Thoracic aorta (tissue), 2 donors: ENCODE measurements at regions not wholly inside any gene's neighbourhood (a gene's known extent, or its start where the extent isn't known, plus 50 kb on each side); places are given as distances from the start of the nearest gene placed in this dataset.

Experiments
- ATAC-seq: fragments of 150-250 bp; one replicate; pipeline ENCODE4 v1.8.0; 2017; ENCODE audit warnings: low read depth; ENCODE audit not compliant: insufficient number of reproducible peaks, low FRiP score
- DNase-seq: peaks from one replicate; pipeline ENCODE4 v3.0.0-alpha.2; 2020; ENCODE audit warnings: low spot score
- H3K27ac ChIP-seq, 2 donors: fragments of 200-600 bp; sonication (generic); 1 replicate in 1 of 2; 2 replicates in 1 of 2; pipeline ENCODE4 v1.5.1; 2016; ENCODE audit warnings: mild to moderate bottlenecking in 2 of 2, moderate library complexity in 2 of 2
- H3K27me3 ChIP-seq: fragments of 200-600 bp; sonication (generic); replicated peaks from 2 replicates; pipeline ENCODE4 v1.6.0; 2016; ENCODE audit warnings: mild to moderate bottlenecking; ENCODE audit not compliant: insufficient read depth
- H3K36me3 ChIP-seq: fragments of 200-600 bp; sonication (generic); one replicate; pipeline ENCODE4 v1.5.1; 2016
- H3K4me1 ChIP-seq, 2 donors: fragments of 200-600 bp; sonication (generic); 1 replicate in 1 of 2; 2 replicates in 1 of 2; pipeline versions ENCODE4 v1.5.1 to v1.6.0; 2016; ENCODE audit warnings: low read depth in 2 of 2, mild to moderate bottlenecking in 1 of 2; ENCODE audit not compliant: control insufficient read depth in 1 of 2
- H3K4me3 ChIP-seq: fragments of 200-600 bp; sonication (generic); 2 replicates; pipeline ENCODE4 v1.5.1; 2016; ENCODE audit warnings: mild to moderate bottlenecking
- H3K9me3 ChIP-seq: fragments of 200-600 bp; sonication (generic); 2 replicates; pipeline ENCODE4 v1.5.1; 2016
- CTCF ChIP-seq: fragments of 200-600 bp; sonication (generic); IDR thresholded peaks from one replicate; pipeline ENCODE4 v1.5.1; 2019; ENCODE audit warnings: antibody characterized with exemption

GRCh38 chr6:120357447-120357846 is 976.8 kb downstream of the TBC1D32 start:
- no peaks in the 10 kb centered on the region for H3K27me3 ChIP-seq
- H3K4me1 ChIP-seq, result no peaks in the 10 kb centered on the region
- peaks cover 5% of the 10 kb centered on the region for H3K9me3 ChIP-seq
- DNase-seq (no peak), ATAC-seq (no peak)
- no peaks in the 10 kb centered on the region for H3K36me3 ChIP-seq
- no peak overlapping the region for H3K27ac ChIP-seq
- no peak overlapping the region for H3K4me3 ChIP-seq
- TF ChIP-seq CTCF, result no peak

- Histone ChIP-seq H3K27me3 (no peaks in the 10 kb centered on the region), H3K36me3 (no peaks in the 10 kb centered on the region), H3K4me3 (no peak overlapping the region), H3K4me1 (no peaks in the 10 kb centered on the region), H3K27ac (no peak overlapping the region), H3K9me3 (peaks cover 5% of the 10 kb centered on the region)
- ATAC-seq, result no peak
- DNase-seq, result no peak
- TF ChIP-seq CTCF, result no peak
These were observed 978.5 kb downstream of the TBC1D32 start for GRCh38 chr6:120355822-120356221.

- ATAC-seq (no peak), DNase-seq (no peak)
- Histone ChIP-seq H3K4me3 (no peak overlapping the region), H3K36me3 (no peaks in the 10 kb centered on the region), H3K27ac (no peak overlapping the region), H3K4me1 (no peaks in the 10 kb centered on the region), H3K9me3 (peaks cover 5% of the 10 kb centered on the region), H3K27me3 (no peaks in the 10 kb centered on the region)
- TF ChIP-seq CTCF, result no peak
These were observed 979.7 kb downstream of the TBC1D32 start for GRCh38 chr6:120354452-120355098.

- no peaks in the 10 kb centered on the region for H3K27me3 ChIP-seq
- DNase-seq, result no peak
- no peaks in the 10 kb centered on the region for H3K4me1 ChIP-seq
- H3K36me3 ChIP-seq, result no peaks in the 10 kb centered on the region
- H3K27ac ChIP-seq, result no peak overlapping the region
- no peaks in the 10 kb centered on the region for H3K9me3 ChIP-seq
- ATAC-seq, result no peak
- no peak overlapping the region for H3K4me3 ChIP-seq
- no peak for TF ChIP-seq CTCF
These were observed 981.8 kb downstream of the TBC1D32 start for GRCh38 chr6:120352491-120352890.

- no peak for ATAC-seq
- Histone ChIP-seq H3K27ac (no peak overlapping the region), H3K27me3 (no peaks in the 10 kb centered on the region), H3K4me1 (no peaks in the 10 kb centered on the region), H3K36me3 (no peaks in the 10 kb centered on the region), H3K9me3 (no peaks in the 10 kb centered on the region), H3K4me3 (no peak overlapping the region)
- DNase-seq, result no peak
- TF ChIP-seq CTCF, result no peak
These were observed 985.4 kb downstream of the TBC1D32 start for GRCh38 chr6:120348926-120349325.
